ENCODE measurements at regions not wholly inside any gene's neighbourhood (a gene's known extent, or its start where the extent isn't known, plus 50 kb on each side); places are given as distances from the start of the nearest gene placed in this dataset.

- no peak for FAIRE-seq
These were observed 147.8 kb upstream of the KCNMB2 start for GRCh38 chr3:178388473-178388872.

GRCh38 chr3:178389258-178389657, 147.0 kb upstream of the KCNMB2 start:
- no peak for FAIRE-seq

GRCh38 chr3:178392511-178392926, 143.7 kb upstream of the KCNMB2 start:
- FAIRE-seq, result no peak

- FAIRE-seq, result no peak
These were observed 143.1 kb upstream of the KCNMB2 start for GRCh38 chr3:178393146-178393545.

- no peak for FAIRE-seq
These were observed 142.4 kb upstream of the KCNMB2 start for GRCh38 chr3:178393824-178394223.

GRCh38 chr3:178396318-178396717, 139.9 kb upstream of the KCNMB2 start:
- no peak for FAIRE-seq

DNA sequence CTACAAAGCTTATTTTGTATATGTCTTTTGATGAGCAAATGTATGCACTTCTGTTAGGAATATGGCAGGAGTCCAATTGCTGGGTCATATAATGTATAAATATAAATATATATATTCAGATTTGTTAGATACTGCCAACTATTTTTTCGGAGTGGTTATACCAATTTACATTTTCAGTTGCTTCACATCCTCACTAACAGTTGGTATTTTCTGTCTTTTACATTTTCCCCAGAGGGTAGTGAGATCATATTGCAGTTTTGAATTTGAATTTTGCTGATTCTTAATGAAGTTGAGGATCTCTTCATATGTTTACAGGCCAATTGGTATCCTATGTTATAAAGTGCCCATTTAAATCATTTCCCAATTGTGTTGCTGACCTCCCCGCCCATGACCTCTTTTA, 139.0 kb upstream of the KCNMB2 start:
- FAIRE-seq, result no peak

- FAIRE-seq, result no peak
These were observed 138.4 kb upstream of the KCNMB2 start for GRCh38 chr3:178397836-178398235.

- FAIRE-seq, result peak; percentile 70
These were observed 131.3 kb upstream of the KCNMB2 start for GRCh38 chr3:178404961-178405360.

DNA sequence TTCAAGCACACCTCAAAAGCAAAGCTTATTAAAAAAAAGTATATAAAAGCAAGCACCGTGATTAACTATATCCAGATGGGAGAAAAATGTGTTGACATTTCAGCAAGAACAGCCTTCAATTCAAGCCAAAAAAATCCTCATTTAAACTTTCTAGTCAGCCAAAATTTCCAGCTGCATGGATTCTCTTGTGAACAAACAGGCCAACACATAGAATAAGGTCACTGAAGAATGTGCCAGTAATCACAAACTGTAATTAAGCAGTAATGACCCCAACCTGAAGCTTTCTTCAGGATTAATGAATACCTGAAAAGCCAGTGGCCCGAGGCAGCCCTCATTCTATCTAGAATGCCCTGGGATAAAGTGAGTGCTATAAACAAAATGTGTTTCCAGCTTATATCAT, 130.7 kb upstream of the KCNMB2 start:
- FAIRE-seq, result peak; percentile 96

GRCh38 chr3:178406206-178406605, 130.0 kb upstream of the KCNMB2 start:
- no peak for FAIRE-seq

GRCh38 chr3:178415384-178415783, 120.9 kb upstream of the KCNMB2 start:
- FAIRE-seq, result no peak

- no peak for FAIRE-seq
These were observed 118.5 kb upstream of the KCNMB2 start for GRCh38 chr3:178417736-178418135.

- FAIRE-seq, result no peak
These were observed 117.2 kb upstream of the KCNMB2 start for GRCh38 chr3:178419071-178419470.

DNA sequence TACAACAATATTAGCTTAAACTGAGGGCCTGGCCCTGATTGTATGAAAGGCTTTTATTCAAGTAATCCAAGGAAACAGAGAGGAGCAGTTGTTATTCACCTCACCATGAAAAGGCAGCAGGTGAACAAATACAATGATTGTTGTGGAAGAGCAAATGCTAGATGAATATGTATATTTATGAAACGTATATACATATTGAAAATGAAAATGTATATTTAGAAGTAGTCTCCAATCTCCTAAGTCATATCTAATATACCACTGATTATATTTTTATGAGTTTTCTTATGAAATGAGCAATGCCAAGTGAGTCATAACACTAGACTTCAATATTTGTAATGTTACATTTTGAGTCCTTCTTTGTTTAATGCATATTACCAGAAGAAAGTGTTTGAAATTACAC, 116.2 kb upstream of the KCNMB2 start:
- no peak for FAIRE-seq

GRCh38 chr3:178421069-178421468, 115.2 kb upstream of the KCNMB2 start:
- no peak for FAIRE-seq

DNA sequence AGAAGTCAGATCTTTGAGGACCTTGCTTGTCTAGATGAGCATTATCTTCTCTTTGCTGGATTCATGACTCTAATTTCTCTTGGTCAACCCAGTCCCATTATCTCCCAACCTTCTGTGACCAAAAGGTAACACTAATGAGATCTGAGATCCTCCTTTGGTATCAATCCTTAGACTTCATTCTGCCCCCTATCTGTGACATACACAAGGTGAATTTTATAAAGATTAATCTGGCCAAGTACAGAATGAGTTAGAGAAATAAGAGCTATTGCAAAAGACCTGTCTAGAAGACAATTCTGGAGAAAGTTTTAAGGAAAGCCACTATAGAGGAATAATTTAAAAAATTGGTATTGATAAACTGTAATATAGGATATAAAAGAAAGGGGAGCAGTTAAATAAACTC, 113.8 kb upstream of the KCNMB2 start:
- FAIRE-seq, result no peak

DNA sequence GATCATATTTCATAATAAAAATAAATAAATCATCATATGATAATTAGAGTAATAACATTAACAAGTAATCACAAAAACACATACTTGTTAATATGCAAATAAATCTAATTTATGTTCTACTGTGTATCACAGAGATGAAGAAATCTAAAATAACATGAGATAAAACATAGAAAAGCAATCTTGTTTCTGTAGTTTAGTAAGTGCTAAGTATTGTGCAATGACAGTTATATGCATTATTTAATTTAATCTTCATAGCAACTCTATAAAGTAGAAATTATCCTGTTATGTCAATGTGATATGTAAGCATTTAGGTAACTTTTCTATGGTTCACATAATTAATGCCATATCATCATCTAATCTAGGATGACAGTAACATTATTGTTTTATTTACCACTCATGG, 108.2 kb upstream of the KCNMB2 start:
- FAIRE-seq, result no peak

- no peak for FAIRE-seq
These were observed 101.9 kb upstream of the KCNMB2 start for GRCh38 chr3:178434206-178434805.

DNA sequence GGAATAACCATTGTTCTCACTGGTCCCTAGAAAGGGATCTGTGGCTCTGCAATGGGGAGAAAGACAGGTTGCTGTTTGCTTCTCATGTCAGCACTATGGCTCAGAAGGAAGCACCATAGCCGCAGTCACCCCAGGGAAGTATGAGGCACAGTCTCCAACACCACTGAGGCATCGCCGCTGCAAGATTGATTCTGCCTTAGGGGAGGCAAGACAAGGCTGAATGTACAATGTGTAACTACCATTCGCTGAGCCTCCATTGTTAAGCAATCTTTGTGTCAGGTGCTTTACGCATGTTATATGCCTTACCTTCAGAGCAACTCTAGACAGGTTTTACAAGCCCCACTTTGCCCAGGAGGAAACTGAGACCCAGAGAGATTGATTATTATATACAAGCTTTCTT, 100.7 kb upstream of the KCNMB2 start:
- no peak for FAIRE-seq

DNA sequence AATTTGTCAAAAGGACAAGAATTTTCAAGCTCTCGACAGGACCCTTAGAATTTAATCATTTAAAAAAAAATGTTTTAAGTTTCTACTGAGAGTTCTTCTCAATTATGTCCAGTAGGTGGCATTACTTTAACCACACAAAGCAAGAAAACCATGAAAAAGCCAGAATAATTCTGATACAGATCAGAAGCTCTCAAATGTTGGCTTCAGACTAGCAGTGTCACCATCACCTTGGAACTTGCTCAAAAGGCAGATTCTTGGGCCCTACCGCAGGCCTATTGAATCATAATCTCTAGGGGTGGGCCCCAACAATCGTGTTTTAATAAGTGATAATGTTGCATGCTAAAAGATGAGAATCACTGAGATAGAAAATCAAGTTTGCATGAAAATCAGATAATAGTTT, 99.5 kb upstream of the KCNMB2 start:
- peak; percentile 92 for FAIRE-seq

- FAIRE-seq, result no peak
These were observed 99.0 kb upstream of the KCNMB2 start for GRCh38 chr3:178437236-178437635.

DNA sequence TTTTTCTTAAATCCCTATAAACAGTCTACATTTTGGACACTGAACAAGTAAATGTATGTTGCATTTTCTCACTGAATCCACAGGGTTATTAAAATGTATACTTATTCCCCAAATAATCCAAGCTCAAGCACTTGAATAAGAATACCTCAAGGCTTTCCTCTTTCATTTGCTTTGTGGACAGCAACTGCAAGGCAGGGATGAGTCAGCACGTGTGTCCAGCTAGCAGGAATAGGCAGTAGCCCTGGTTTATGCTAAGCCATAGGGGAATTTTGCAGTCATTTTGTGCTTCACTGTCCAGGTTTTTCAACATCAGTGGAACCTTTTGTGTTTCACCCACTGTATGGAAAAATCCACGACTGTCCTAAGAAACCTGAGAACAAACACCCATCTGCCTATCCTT, 96.7 kb upstream of the KCNMB2 start:
- no peak for FAIRE-seq

DNA sequence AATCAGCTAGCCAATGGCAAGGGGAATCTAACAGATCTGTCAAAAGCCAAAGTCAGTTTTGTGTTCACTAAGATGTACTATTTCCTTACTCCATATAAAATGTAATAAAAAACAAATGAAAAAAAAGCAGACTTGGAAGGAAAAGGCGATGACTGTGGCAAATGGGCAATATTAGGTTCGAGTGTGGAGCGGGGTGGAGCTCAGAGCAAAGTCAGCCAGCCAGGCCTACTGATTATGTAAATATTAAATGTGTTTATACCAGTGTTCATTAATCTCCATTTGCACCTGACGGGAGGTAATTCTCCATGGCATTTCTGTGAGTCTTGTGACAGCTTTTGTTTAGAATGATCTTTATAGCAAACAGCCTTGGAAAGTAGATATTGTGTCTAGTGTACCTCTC, 96.2 kb upstream of the KCNMB2 start:
- FAIRE-seq, result no peak

DNA sequence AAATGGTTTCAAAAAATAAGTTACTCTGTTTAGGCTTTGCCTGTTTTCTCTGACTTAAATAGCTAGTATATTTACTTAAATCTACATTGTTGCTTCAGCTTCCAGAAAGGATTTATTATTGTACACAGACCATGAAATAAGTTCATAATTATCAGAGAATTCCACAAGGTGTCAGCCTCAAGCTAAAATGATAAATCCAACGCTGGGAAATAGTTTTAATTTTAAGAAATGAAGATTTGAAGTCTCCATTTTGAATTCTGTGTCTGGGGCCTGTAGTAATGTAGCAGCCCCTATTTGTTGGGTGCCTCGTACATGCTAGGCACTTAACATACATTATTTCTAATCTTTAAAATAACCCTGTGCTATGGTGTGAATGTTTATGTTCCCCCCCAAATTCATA, 92.6 kb upstream of the KCNMB2 start:
- FAIRE-seq, result peak; percentile 31

- no peak for FAIRE-seq
These were observed 91.1 kb upstream of the KCNMB2 start for GRCh38 chr3:178445139-178445538.

All from endometrium (tissue), 2 donors.